Gastroesophageal sphincter (tissue), 4 donors: ENCODE measurements at regions not wholly inside any gene's neighbourhood (a gene's known extent, or its start where the extent isn't known, plus 50 kb on each side); places are given as distances from the start of the nearest gene placed in this dataset.

Experiments used
- ATAC-seq: fragments of 150-250 bp; one replicate; pipeline ENCODE4 v1.9.1; 2016; ENCODE audit warnings: mild to moderate bottlenecking, moderate library complexity
- H3K27ac ChIP-seq, 4 donors: fragments of 200-600 bp; sonication (generic) in 3 of 4; 1 replicate in 3 of 4; 2 replicates in 1 of 4; pipeline ENCODE4 v1.5.1; 2016 to 2019
- H3K27me3 ChIP-seq: fragments of 200-600 bp; sonication (generic); one replicate; pipeline ENCODE4 v1.5.1; 2019
- H3K36me3 ChIP-seq, 2 donors: fragments of 200-600 bp; sonication (generic); one replicate each; pipeline ENCODE4 v1.5.1; 2019; ENCODE audit warnings: control low read depth in 1 of 2
- H3K4me1 ChIP-seq, 3 donors: fragments of 200-600 bp; sonication (generic); 1 replicate in 2 of 3; 2 replicates in 1 of 3; pipeline ENCODE4 v1.5.1; 2016 to 2019; ENCODE audit warnings: control low read depth in 2 of 3
- H3K4me3 ChIP-seq, 2 donors: fragments of 200-600 bp; sonication (generic); one replicate each; pipeline ENCODE4 v1.5.1; 2019; ENCODE audit warnings: mild to moderate bottlenecking in 1 of 2, moderate library complexity in 1 of 2
- H3K9me3 ChIP-seq, 3 donors: fragments of 200-600 bp; sonication (generic); one replicate each; pipeline ENCODE4 v1.5.1; 2017 to 2019; ENCODE audit warnings: control low read depth in 2 of 3
- CTCF ChIP-seq, 4 experiments: fragments of 200-600 bp in 2 of 4; fragments of 450-650 bp in 2 of 4; sonication (generic) in 1 of 4; IDR thresholded peaks; one replicate each; pipeline ENCODE4 v1.5.1; 2017 to 2019; ENCODE audit warnings: antibody characterized with exemption in 4 of 4, mild to moderate bottlenecking in 2 of 4, moderate library complexity in 2 of 4
- EP300 ChIP-seq: sonication (generic); formaldehyde crosslinking; IDR thresholded peaks from one replicate; pipeline ENCODE4 v1.6.1; 2017; ENCODE audit warnings: antibody characterized with exemption, mild to moderate bottlenecking
- POLR2A ChIP-seq, 2 donors: fragments of 450-650 bp; IDR thresholded peaks; one replicate each; pipeline ENCODE4 v1.6.1; 2017; ENCODE audit warnings: antibody characterized with exemption in 2 of 2, mild to moderate bottlenecking in 2 of 2, moderate library complexity in 1 of 2
- POLR2AphosphoS5 ChIP-seq: sonication (generic); formaldehyde crosslinking; IDR thresholded peaks from one replicate; pipeline ENCODE4 v1.6.1; 2017; ENCODE audit warnings: antibody characterized with exemption
- WGBS, 2 donors: methylation state at CpG; one replicate each; pipeline ENCODE4 v1.1.5; 2018; ENCODE audit warnings: low coverage in 1 of 2; 5-methylcytosine and 5-hydroxymethylcytosine counted together

DNA sequence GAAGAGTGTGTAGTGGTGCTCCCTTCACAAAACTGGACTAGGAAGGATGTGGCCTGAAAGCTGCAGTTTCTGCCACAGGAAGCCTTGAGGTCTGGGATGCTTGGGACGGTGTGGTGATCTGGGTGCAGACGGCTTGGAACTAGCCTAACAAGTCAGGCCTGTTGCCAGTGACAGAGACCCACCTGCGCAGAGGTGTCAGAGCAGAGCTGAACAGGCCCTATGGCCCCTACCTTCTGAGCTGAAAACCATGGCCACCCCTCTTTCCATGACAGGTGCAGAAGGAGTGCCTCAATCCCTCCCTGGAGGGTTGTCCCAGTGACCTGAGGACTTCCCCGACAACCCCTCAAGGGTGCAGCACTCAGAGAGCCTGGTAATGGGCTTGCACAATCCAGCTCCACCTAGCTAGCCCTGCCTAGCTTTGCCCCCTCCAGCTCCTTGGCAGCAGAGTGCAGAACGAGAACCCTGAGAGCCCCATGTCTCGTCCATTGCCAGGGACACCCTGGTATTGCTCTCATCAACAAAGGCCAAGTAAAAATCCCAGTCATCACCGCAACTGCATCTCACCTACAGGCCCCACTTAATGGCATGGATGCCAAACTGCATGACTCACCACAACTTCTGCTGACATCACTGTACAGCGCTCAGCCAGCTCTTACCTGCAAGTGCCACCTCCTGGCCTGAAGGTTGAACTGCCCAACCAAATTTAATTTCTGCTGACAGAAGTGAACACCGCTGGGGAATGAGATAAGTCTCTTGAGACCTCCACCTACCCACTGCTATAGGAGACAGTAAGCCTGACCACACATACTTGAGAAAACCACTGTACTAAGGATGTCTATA, 563.1 kb downstream of the TFAP2A start:
- WGBS, 2 donors, result 74 to 80% methylated on average over 1 to 3 of the region's 9 CpGs
- Histone ChIP-seq H3K27ac (no peak overlapping the region), H3K36me3 (no peaks in the 10 kb centered on the region), H3K4me1 (no peaks in the 10 kb centered on the region), H3K4me3 (no peak overlapping the region), H3K9me3 (peaks cover 0 to 56% (median 0%) of the 10 kb centered on the region in 3 donors), H3K27me3 (no peaks in the 10 kb centered on the region)
- no peak for TF ChIP-seq CTCF (IDR thresholded peaks at IDR 0.05)
- ATAC-seq, result no peak

GRCh38 chr6:9851006-9851405, 563.9 kb downstream of the TFAP2A start:
- H3K27me3 ChIP-seq, result no peaks in the 10 kb centered on the region
- no CpG with 5 or more reads among the region's 2 CpGs for WGBS, 2 donors
- no peak overlapping the region for H3K27ac ChIP-seq
- H3K36me3 ChIP-seq, result no peaks in the 10 kb centered on the region
- H3K4me1 ChIP-seq, result no peaks in the 10 kb centered on the region
- TF ChIP-seq POLR2AphosphoS5 (no peak), POLR2A (IDR thresholded peaks at IDR 0.05) (no peak), CTCF (IDR thresholded peaks at IDR 0.05) (no peak), EP300 (no peak)
- peaks cover 0 to 64% (median 0%) of the 10 kb centered on the region in 3 donors for H3K9me3 ChIP-seq
- H3K4me3 ChIP-seq, result no peak overlapping the region
- ATAC-seq, result no peak

- TF ChIP-seq POLR2A (IDR thresholded peaks at IDR 0.05) (no peak), CTCF (IDR thresholded peaks at IDR 0.05) (no peak), EP300 (no peak), POLR2AphosphoS5 (no peak)
- Histone ChIP-seq H3K4me1 (no peaks in the 10 kb centered on the region), H3K27me3 (no peaks in the 10 kb centered on the region), H3K4me3 (no peak overlapping the region), H3K36me3 (no peaks in the 10 kb centered on the region), H3K9me3 (peaks cover 0 to 56% (median 0%) of the 10 kb centered on the region in 3 donors), H3K27ac (no peak overlapping the region)
- 71% methylated on average over 1 of the region's 1 CpG; no CpG with 5 or more reads in 1 of the 2 donors for WGBS, 2 donors
- no peak for ATAC-seq
Observed at GRCh38 chr6:9848094-9848493, 566.8 kb downstream of the TFAP2A start.

GRCh38 chr6:9841886-9842725, 572.8 kb downstream of the TFAP2A start:
- H3K9me3 ChIP-seq, result peaks cover 0 to 24% (median 0%) of the 10 kb centered on the region in 3 donors
- WGBS, 2 donors, result 38 to 40% methylated on average over 8 to 9 of the region's 9 CpGs
- no peak overlapping the region for H3K4me3 ChIP-seq
- H3K36me3 ChIP-seq, result no peaks in the 10 kb centered on the region
- no peaks in the 10 kb centered on the region for H3K4me1 ChIP-seq
- no peaks in the 10 kb centered on the region for H3K27me3 ChIP-seq
- ATAC-seq, result no peak
- TF ChIP-seq EP300, result no peak
- no peak for TF ChIP-seq CTCF (IDR thresholded peaks at IDR 0.05)
- TF ChIP-seq POLR2A (IDR thresholded peaks at IDR 0.05), result no peak
- no peak for TF ChIP-seq POLR2AphosphoS5
- H3K27ac ChIP-seq, result no peak overlapping the region
